ENCODE measurements at regions not wholly inside any gene's neighbourhood (a gene's known extent, or its start where the extent isn't known, plus 50 kb on each side); places are given as distances from the start of the nearest gene placed in this dataset.

DNA sequence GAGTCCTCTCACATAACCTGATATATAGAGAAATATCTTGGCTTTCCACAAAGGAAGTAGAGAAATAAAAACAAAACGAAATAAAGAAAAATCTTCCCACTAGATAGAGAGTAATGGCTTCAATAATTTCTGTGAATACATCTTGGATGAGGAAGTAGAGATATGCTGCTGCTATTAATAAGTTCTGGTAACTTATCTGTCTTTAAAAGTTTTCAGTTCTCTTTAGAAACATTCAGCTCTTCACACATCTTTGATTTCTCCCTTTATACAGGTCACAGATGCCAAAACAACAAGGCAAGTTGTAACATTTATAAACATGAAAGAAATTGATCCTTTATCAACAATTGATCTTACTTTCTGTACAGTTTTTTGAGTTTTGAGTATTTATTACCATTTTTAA, 615.8 kb downstream of the TRAM1L1 start:
- DNase-seq (no peak), ATAC-seq (no peak)
- intact Hi-C loops (cut with micrococcal nuclease) = no loop called here
- no peaks in the 10 kb centered on the region for H4K20me1 ChIP-seq (ENCODE audit: low read length)
- ChIA-PET POLR2A (ENCODE audit: unreplicated experiment) (no interaction called here), CTCF (no interaction called here)
- no peaks in the 10 kb centered on the region for H3K27me3 ChIP-seq (ENCODE audit: low read length)
- H3K36me3 ChIP-seq (ENCODE audit: low read depth, low read length) = no peaks in the 10 kb centered on the region
- no peak overlapping the region for H3K27ac ChIP-seq (ENCODE audit: low read length)
- BruUV-seq (replicated peaks) = no TSS peak
- H3K9me2 ChIP-seq (replicated peaks; ENCODE audit: low read length) = no peaks in the 10 kb centered on the region
- no peaks in the 10 kb centered on the region for H3K9me3 ChIP-seq (ENCODE audit: low read length)
- no peak overlapping the region for H3K4me2 ChIP-seq (ENCODE audit: low read length)
- TF ChIP-seq, protein P1, sequence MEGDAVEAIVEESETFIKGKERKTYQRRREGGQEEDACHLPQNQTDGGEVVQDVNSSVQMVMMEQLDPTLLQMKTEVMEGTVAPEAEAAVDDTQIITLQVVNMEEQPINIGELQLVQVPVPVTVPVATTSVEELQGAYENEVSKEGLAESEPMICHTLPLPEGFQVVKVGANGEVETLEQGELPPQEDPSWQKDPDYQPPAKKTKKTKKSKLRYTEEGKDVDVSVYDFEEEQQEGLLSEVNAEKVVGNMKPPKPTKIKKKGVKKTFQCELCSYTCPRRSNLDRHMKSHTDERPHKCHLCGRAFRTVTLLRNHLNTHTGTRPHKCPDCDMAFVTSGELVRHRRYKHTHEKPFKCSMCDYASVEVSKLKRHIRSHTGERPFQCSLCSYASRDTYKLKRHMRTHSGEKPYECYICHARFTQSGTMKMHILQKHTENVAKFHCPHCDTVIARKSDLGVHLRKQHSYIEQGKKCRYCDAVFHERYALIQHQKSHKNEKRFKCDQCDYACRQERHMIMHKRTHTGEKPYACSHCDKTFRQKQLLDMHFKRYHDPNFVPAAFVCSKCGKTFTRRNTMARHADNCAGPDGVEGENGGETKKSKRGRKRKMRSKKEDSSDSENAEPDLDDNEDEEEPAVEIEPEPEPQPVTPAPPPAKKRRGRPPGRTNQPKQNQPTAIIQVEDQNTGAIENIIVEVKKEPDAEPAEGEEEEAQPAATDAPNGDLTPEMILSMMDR (conservative IDR thresholded peaks at IDR 0.05; ENCODE audit: low read depth, low read length) = no peak
- TF ChIP-seq EZH2 (IDR thresholded peaks at IDR 0.05; ENCODE audit: low read length, unreplicated experiment) (no peak), EZH2phosphoT487 (IDR thresholded peaks at IDR 0.05; ENCODE audit: borderline replicate concordance, low read length) (no peak)
- no peaks in the 10 kb centered on the region for H3K4me1 ChIP-seq (ENCODE audit: insufficient read depth, low read length)
- no peaks in the 10 kb centered on the region for H3K79me2 ChIP-seq (ENCODE audit: low read length)
- no peak overlapping the region for H3K4me3 ChIP-seq (ENCODE audit: low read length)
- H3K9ac ChIP-seq (ENCODE audit: low read length) = no peak overlapping the region
- H3F3A ChIP-seq (ENCODE audit: low read length, unreplicated experiment) = no peaks in the 10 kb centered on the region
- H2AFZ ChIP-seq (ENCODE audit: low read length) = no peak overlapping the region

DNA sequence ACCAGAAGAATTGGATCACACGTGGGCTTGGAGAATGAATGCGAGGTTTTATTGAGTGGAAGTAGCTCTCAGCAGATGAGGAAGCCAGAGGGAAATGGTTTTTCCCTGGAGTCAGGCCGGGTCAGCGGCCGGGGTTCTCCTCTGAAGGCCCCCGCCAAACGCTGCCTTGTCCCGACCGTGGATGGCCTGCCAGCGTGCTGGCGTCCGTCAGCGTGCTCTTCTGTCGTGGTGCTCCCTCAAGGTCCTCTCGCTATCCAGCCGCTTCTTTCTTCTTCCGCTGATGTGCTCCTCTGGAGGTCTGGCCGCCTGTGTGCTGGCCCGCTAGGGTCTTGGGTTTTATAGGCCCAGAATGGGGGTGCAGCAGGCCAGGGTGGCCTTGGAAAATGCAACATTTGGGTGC, 632.2 kb downstream of the TRAM1L1 start:
- Histone ChIP-seq H4K20me1 (ENCODE audit: low read length) (no peaks in the 10 kb centered on the region), H3K9me3 (ENCODE audit: low read length) (no peaks in the 10 kb centered on the region), H3K4me3 (ENCODE audit: low read length) (no peak overlapping the region), H3K27me3 (ENCODE audit: low read length) (no peaks in the 10 kb centered on the region), H2AFZ (ENCODE audit: low read length) (no peak overlapping the region), H3K36me3 (ENCODE audit: low read depth, low read length) (no peaks in the 10 kb centered on the region), H3K4me2 (ENCODE audit: low read length) (no peak overlapping the region), H3K4me1 (ENCODE audit: insufficient read depth, low read length) (no peaks in the 10 kb centered on the region), H3K79me2 (ENCODE audit: low read length) (no peaks in the 10 kb centered on the region), H3K9me2 (replicated peaks; ENCODE audit: low read length) (no peaks in the 10 kb centered on the region), H3F3A (ENCODE audit: low read length, unreplicated experiment) (no peaks in the 10 kb centered on the region), H3K27ac (ENCODE audit: low read length) (no peak overlapping the region), H3K9ac (ENCODE audit: low read length) (no peak overlapping the region)
- POLR2A ChIA-PET (ENCODE audit: unreplicated experiment) = no interaction called here
- TF ChIP-seq, protein P1 (conservative IDR thresholded peaks at IDR 0.05; ENCODE audit: low read depth, low read length) = no peak
- TF ChIP-seq EZH2 (IDR thresholded peaks at IDR 0.05; ENCODE audit: low read length, unreplicated experiment) (no peak), EZH2phosphoT487 (IDR thresholded peaks at IDR 0.05; ENCODE audit: borderline replicate concordance, low read length) (no peak)
- DNase-seq = no peak
- CTCF ChIA-PET = no interaction called here
- no TSS peak for BruUV-seq (replicated peaks)
- intact Hi-C loops (cut with micrococcal nuclease) = no loop called here
- no peak for ATAC-seq

DNA sequence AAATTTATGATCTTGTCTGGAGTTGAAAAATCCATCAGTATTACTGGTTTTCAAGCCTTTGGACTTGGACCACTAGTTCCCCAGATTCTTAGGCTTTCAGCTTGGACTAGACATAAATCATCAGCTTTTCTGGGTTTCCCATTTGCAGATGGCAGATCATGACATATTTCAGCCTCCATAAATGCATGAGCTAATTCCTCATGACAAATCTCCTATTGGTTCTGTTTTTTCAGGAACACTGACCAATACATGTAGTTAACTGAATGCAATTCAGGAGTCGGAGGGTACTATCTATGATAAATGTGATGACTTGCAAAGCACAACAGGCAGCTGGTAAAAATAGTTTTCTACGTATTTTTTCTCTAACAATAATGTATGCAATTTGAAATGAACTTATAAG, 635.6 kb downstream of the TRAM1L1 start:
- Histone ChIP-seq H3K27ac (ENCODE audit: low read length) (no peak overlapping the region), H3K36me3 (ENCODE audit: low read depth, low read length) (no peaks in the 10 kb centered on the region), H3K4me3 (ENCODE audit: low read length) (no peak overlapping the region), H4K20me1 (ENCODE audit: low read length) (no peaks in the 10 kb centered on the region), H3K9me2 (replicated peaks; ENCODE audit: low read length) (no peaks in the 10 kb centered on the region), H3K4me2 (ENCODE audit: low read length) (no peak overlapping the region), H3K27me3 (ENCODE audit: low read length) (no peaks in the 10 kb centered on the region), H3K79me2 (ENCODE audit: low read length) (no peaks in the 10 kb centered on the region), H3F3A (ENCODE audit: low read length, unreplicated experiment) (no peaks in the 10 kb centered on the region), H2AFZ (ENCODE audit: low read length) (no peak overlapping the region), H3K9me3 (ENCODE audit: low read length) (no peaks in the 10 kb centered on the region), H3K4me1 (ENCODE audit: insufficient read depth, low read length) (no peaks in the 10 kb centered on the region), H3K9ac (ENCODE audit: low read length) (no peak overlapping the region)
- TF ChIP-seq, protein P1 (conservative IDR thresholded peaks at IDR 0.05; ENCODE audit: low read depth, low read length) = no peak
- no peak for TF ChIP-seq EZH2 (IDR thresholded peaks at IDR 0.05; ENCODE audit: low read length, unreplicated experiment)
- no TSS peak for BruUV-seq (replicated peaks)
- DNase-seq = no peak
- ChIA-PET POLR2A (ENCODE audit: unreplicated experiment) (no interaction called here), CTCF (no interaction called here)
- ATAC-seq = no peak
- intact Hi-C loops (cut with micrococcal nuclease) = no loop called here

All from PC-3 (cell line).